ENCODE measurements at regions not wholly inside any gene's neighbourhood (a gene's known extent, or its start where the extent isn't known, plus 50 kb on each side); places are given as distances from the start of the nearest gene placed in this dataset.
A peak's percentile ranks its signal among the peaks of the same experiment; 100 is the strongest.
"Not testable (repeated sequence)": the region's sequence is repeated elsewhere in the genome, so short reads cannot be mapped to it uniquely, and the experiment has no call there.

- DNase-seq = no peak
These were observed 806.2 kb downstream of the PLA2G4A start for GRCh38 chr1:187634940-187635339.

GRCh38 chr1:187638733-187639434, 810.1 kb downstream of the PLA2G4A start:
- no peak for DNase-seq

GRCh38 chr1:187641015-187641414, 812.3 kb downstream of the PLA2G4A start:
- DNase-seq = no peak

- no peak for DNase-seq
These were observed 812.7 kb downstream of the PLA2G4A start for GRCh38 chr1:187641463-187641862.

- DNase-seq = no peak
These were observed 813.2 kb downstream of the PLA2G4A start for GRCh38 chr1:187641907-187642306.

- no peak for DNase-seq
These were observed 816.9 kb downstream of the PLA2G4A start for GRCh38 chr1:187645651-187646050.

- DNase-seq = no peak
These were observed 817.9 kb downstream of the PLA2G4A start for GRCh38 chr1:187646536-187647107.

GRCh38 chr1:187648091-187648490, 819.3 kb downstream of the PLA2G4A start:
- DNase-seq = no peak

GRCh38 chr1:187654635-187655034, 825.9 kb downstream of the PLA2G4A start:
- DNase-seq = no peak

- DNase-seq = no peak
These were observed 826.4 kb downstream of the PLA2G4A start for GRCh38 chr1:187655104-187655503.

GRCh38 chr1:187665483-187665882, 836.7 kb downstream of the PLA2G4A start:
- no peak for DNase-seq

- no peak for DNase-seq
These were observed 852.1 kb downstream of the PLA2G4A start for GRCh38 chr1:187680823-187681222.

GRCh38 chr1:187682112-187682511, 853.4 kb downstream of the PLA2G4A start:
- no peak for DNase-seq

- no peak for DNase-seq
These were observed 856.6 kb downstream of the PLA2G4A start for GRCh38 chr1:187685333-187685732.

GRCh38 chr1:187689129-187689528, 860.4 kb downstream of the PLA2G4A start:
- DNase-seq = peak; percentile 4

- no peak for DNase-seq
These were observed 862.7 kb downstream of the PLA2G4A start for GRCh38 chr1:187691439-187691838.

- DNase-seq = no peak
These were observed 864.0 kb downstream of the PLA2G4A start for GRCh38 chr1:187692799-187693198.

GRCh38 chr1:187696073-187696472, 867.3 kb downstream of the PLA2G4A start:
- no peak for DNase-seq

- not testable (repeated sequence) for DNase-seq
These were observed 874.7 kb downstream of the PLA2G4A start for GRCh38 chr1:187703138-187704130.

- no peak for DNase-seq
These were observed 885.7 kb downstream of the PLA2G4A start for GRCh38 chr1:187714470-187714869.

- no peak for DNase-seq
These were observed 886.7 kb downstream of the PLA2G4A start for GRCh38 chr1:187715483-187715882.

GRCh38 chr1:187716160-187716559, 887.4 kb downstream of the PLA2G4A start:
- DNase-seq = no peak

- DNase-seq = no peak
These were observed 889.8 kb downstream of the PLA2G4A start for GRCh38 chr1:187718527-187718926.

All from skin of body (tissue), 1 donor.